B cell (primary cell): ENCODE measurements at regions not wholly inside any gene's neighbourhood (a gene's known extent, or its start where the extent isn't known, plus 50 kb on each side); places are given as distances from the start of the nearest gene placed in this dataset.

Experiments used
- ATAC-seq: fragments of 200-7000 bp; cut with Tn5 transposase; one replicate; pipeline ENCODE4 v1.10.0; 2021; ENCODE audit warnings: low read depth, mild to moderate bottlenecking, moderate number of reproducible peaks, moderate library complexity
- CTCF ChIA-PET: fragments of 350-600 bp; sonication (Branson Sonifier 250); formaldehyde crosslinking; loops from one replicate; lab custom pipeline; 2021; ENCODE audit warnings: antibody characterized with exemption, inconsistent platforms; lab: Charles Lee
- POLR2A ChIA-PET: fragments of 350-600 bp; sonication (Branson Sonifier 250); formaldehyde crosslinking; loops from one replicate; lab custom pipeline; 2021; ENCODE audit warnings: antibody characterized with exemption; lab: Charles Lee
- DNase-seq: peaks from one replicate; pipeline ENCODE4 v3.0.0; 2013
- H2AFZ ChIP-seq: 2 replicates; pipeline ENCODE4 v1.6.1; 2012; ENCODE audit warnings: mild to moderate bottlenecking, low read depth, low read length; ENCODE audit not compliant: insufficient read depth, poor library complexity, severe bottlenecking
- H3K27ac ChIP-seq, 2 donors: 1 replicate in 1 of 2; 2 replicates in 1 of 2; pipeline ENCODE4 v1.5.1; 2012 to 2013; ENCODE audit warnings: low read length in 2 of 2, mild to moderate bottlenecking in 2 of 2, moderate library complexity in 1 of 2
- H3K27me3 ChIP-seq, 4 experiments: fragments of 200-600 bp in 1 of 4; sonication (generic) in 1 of 4; replicated peaks in 1 of 4; 1 replicate in 2 of 4; 2 replicates in 2 of 4; pipeline versions ENCODE4 v1.6.1 to v1.7.0; 2013 to 2016; ENCODE audit warnings: low read length in 3 of 4, mild to moderate bottlenecking in 2 of 4, mixed read lengths in 1 of 4, moderate library complexity in 1 of 4; ENCODE audit not compliant: insufficient read depth in 4 of 4, control insufficient read depth in 3 of 4; ENCODE audit errors: control extremely low read depth in 1 of 4
- H3K36me3 ChIP-seq, 2 experiments: replicated peaks in 1 of 2; 1 replicate in 1 of 2; 2 replicates in 1 of 2; pipeline versions ENCODE4 v1.6.1 to v1.7.1; 2013; ENCODE audit warnings: low read length in 1 of 2; ENCODE audit not compliant: insufficient read depth in 2 of 2, control insufficient read depth in 1 of 2; ENCODE audit errors: control extremely low read depth in 1 of 2, extremely low read depth in 1 of 2
- H3K4me1 ChIP-seq, 2 donors: fragments of 200-600 bp in 1 of 2; sonication (generic) in 1 of 2; 1 replicate in 1 of 2; 2 replicates in 1 of 2; pipeline versions ENCODE4 v1.5.1 to v1.6.1; 2013 to 2017; ENCODE audit warnings: low read length in 2 of 2; ENCODE audit not compliant: control insufficient read depth in 2 of 2, insufficient read depth in 2 of 2
- H3K4me2 ChIP-seq: replicated peaks from 2 replicates; pipeline ENCODE3; 2012; ENCODE audit warnings: mild to moderate bottlenecking, low read depth, low read length; ENCODE audit not compliant: poor library complexity, severe bottlenecking
- H3K4me3 ChIP-seq, 5 experiments: fragments of 200-600 bp in 1 of 5; sonication (generic) in 1 of 5; 1 replicate in 3 of 5; 2 replicates in 2 of 5; pipeline versions ENCODE4 v1.5.1 to v1.7.0; 2011 to 2016; ENCODE audit warnings: low read length in 4 of 5, mild to moderate bottlenecking in 4 of 5, low read depth in 2 of 5, control low read depth in 1 of 5, moderate library complexity in 1 of 5; ENCODE audit not compliant: insufficient read depth in 1 of 5; ENCODE audit errors: control extremely low read depth in 1 of 5, extremely low read depth in 1 of 5
- H3K79me2 ChIP-seq: fragments of 200-600 bp; sonication (generic); one replicate; pipeline ENCODE4 v1.6.0; 2016; ENCODE audit warnings: low read length; ENCODE audit not compliant: control insufficient read depth, insufficient read depth
- H3K9ac ChIP-seq: fragments of 200-600 bp; sonication (generic); 2 replicates; pipeline ENCODE4 v1.6.1; 2017; ENCODE audit warnings: mild to moderate bottlenecking, low read length, moderate library complexity
- H3K9me3 ChIP-seq, 3 donors: one replicate each; pipeline versions ENCODE4 v1.6.1 to v1.7.1; 2013; ENCODE audit warnings: low read length in 2 of 3; ENCODE audit not compliant: control insufficient read depth in 2 of 3, insufficient read depth in 1 of 3; ENCODE audit errors: control extremely low read depth in 1 of 3
- H4K20me1 ChIP-seq: 2 replicates; pipeline ENCODE4 v1.6.0; 2012; ENCODE audit warnings: mild to moderate bottlenecking, low read length; ENCODE audit not compliant: insufficient read depth, control insufficient read depth, poor library complexity, severe bottlenecking
- H3K27ac Mint-ChIP-seq: one replicate; pipeline ENCODE4 v1.8.0; 2021; ENCODE audit warnings: mixed read lengths
- H3K27me3 Mint-ChIP-seq: one replicate; pipeline ENCODE4 v1.8.0; 2021; ENCODE audit warnings: mixed read lengths
- H3K4me1 Mint-ChIP-seq: one replicate; pipeline ENCODE4 v1.8.0; 2021; ENCODE audit warnings: mixed read lengths
- H3K4me3 Mint-ChIP-seq: one replicate; pipeline ENCODE4 v1.8.0; 2021; ENCODE audit warnings: mixed read lengths
- H3K9me3 Mint-ChIP-seq: one replicate; pipeline ENCODE4 v1.8.0; 2022; ENCODE audit warnings: mixed read lengths; ENCODE audit not compliant: insufficient read depth
- EZH2 ChIP-seq: IDR thresholded peaks from 2 replicates; pipeline ENCODE4 v1.6.1; 2012; ENCODE audit warnings: borderline replicate concordance, low read depth, mild to moderate bottlenecking, moderate library complexity, low read length; ENCODE audit not compliant: insufficient read depth, poor library complexity, severe bottlenecking
- WGBS: methylation state at CpG from one replicate; pipeline ENCODE4 v1.1.5; 2013; ENCODE audit warnings: missing lambda C conversion rate; ENCODE audit not compliant: insufficient coverage; 5-methylcytosine and 5-hydroxymethylcytosine counted together
- intact Hi-C: fragments of 100-400 bp; cut with micrococcal nuclease; formaldehyde crosslinking; loops from one replicate; pipeline ENCODE4 v1.10.0; 2022
- TF ChIP-seq, protein P1 (sequence below): fragments of 200-600 bp; IDR thresholded peaks from one replicate; pipeline ENCODE4 v1.8.0; 2022; ENCODE audit warnings: antibody characterized with exemption, mild to moderate bottlenecking

DNA sequence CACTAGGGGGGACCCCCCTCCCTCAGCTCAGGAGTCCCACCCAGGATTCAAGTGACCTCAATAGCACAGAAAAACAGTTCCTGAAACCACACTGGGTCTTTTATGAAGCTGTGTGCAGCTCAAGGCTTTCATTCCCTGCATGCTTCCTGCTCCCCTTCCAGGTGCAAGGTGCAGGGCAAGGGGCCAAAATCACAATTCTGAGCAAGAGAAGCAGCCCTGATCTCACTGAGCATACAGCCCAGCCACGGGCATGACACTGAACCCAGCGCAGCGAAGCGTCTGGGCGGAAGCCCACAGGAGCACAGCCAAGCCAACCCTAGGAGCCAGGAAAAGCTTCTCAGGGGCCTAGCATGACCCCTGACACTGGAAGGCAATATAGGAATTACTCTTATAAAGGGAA lies 62.9 kb downstream of the IRX2 start:
- Histone ChIP-seq H3K79me2 (no peaks in the 10 kb centered on the region), H4K20me1 (no peaks in the 10 kb centered on the region), H3K27me3 (no peaks in the 10 kb centered on the region), H3K27ac (no peak overlapping the region), H3K4me2 (no peak overlapping the region), H2AFZ (no peak overlapping the region), H3K4me1 (no peaks in the 10 kb centered on the region), H3K9me3 (peaks cover 0 to 29% (median 0%) of the 10 kb centered on the region in 3 donors), H3K4me3 (no peak overlapping the region), H3K36me3 (no peaks in the 10 kb centered on the region), H3K9ac (no peak overlapping the region)
- TF ChIP-seq, protein P1, sequence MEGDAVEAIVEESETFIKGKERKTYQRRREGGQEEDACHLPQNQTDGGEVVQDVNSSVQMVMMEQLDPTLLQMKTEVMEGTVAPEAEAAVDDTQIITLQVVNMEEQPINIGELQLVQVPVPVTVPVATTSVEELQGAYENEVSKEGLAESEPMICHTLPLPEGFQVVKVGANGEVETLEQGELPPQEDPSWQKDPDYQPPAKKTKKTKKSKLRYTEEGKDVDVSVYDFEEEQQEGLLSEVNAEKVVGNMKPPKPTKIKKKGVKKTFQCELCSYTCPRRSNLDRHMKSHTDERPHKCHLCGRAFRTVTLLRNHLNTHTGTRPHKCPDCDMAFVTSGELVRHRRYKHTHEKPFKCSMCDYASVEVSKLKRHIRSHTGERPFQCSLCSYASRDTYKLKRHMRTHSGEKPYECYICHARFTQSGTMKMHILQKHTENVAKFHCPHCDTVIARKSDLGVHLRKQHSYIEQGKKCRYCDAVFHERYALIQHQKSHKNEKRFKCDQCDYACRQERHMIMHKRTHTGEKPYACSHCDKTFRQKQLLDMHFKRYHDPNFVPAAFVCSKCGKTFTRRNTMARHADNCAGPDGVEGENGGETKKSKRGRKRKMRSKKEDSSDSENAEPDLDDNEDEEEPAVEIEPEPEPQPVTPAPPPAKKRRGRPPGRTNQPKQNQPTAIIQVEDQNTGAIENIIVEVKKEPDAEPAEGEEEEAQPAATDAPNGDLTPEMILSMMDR, result no peak
- TF ChIP-seq EZH2, result no peak
- POLR2A ChIA-PET, result no interaction called here
- intact Hi-C loops, result no loop called here
- ATAC-seq, result no peak
- Mint-ChIP-seq H3K9me3 (peaks cover 3% of the 10 kb centered on the region), H3K27ac (no peak overlapping the region), H3K4me3 (no peak overlapping the region), H3K4me1 (no peaks in the 10 kb centered on the region), H3K27me3 (no peaks in the 10 kb centered on the region)
- CTCF ChIA-PET, result no interaction called here
- 85% methylated on average over 4 of the region's 5 CpGs for WGBS
- no peak for DNase-seq

DNA sequence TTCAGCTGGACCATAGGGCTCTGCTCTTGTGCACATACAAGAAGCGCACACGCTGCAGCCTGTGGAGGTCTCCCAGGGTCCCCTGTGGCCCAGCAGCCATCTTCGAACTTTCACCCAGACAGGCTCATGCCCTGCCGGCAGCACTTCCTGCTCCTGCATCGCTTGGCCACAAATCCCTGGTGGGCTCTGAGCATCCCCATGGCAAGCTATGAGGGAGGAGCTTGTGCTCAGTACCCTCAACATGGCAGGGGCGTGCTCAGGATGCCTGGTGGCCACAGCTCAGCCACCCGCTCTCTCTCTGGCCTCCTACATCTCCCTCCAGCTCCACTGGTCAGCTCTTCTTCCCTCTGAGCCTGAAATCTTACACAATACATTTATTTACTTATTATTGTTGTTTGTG lies 63.7 kb downstream of the IRX2 start:
- intact Hi-C loops, result no loop called here
- H3K27me3 ChIP-seq, result no peaks in the 10 kb centered on the region

More for the DNA sequence above, 63.7 kb downstream of the IRX2 start:
- Mint-ChIP-seq H3K4me1 (no peaks in the 10 kb centered on the region), H3K4me3 (no peak overlapping the region), H3K27ac (no peak overlapping the region), H3K9me3 (peaks cover 3% of the 10 kb centered on the region), H3K27me3 (no peaks in the 10 kb centered on the region)
- H4K20me1 ChIP-seq, result no peaks in the 10 kb centered on the region
- H2AFZ ChIP-seq, result no peak overlapping the region
- H3K9me3 ChIP-seq, result peaks cover 0 to 29% (median 0%) of the 10 kb centered on the region in 3 donors
- no peak overlapping the region for H3K4me2 ChIP-seq
- H3K36me3 ChIP-seq, result no peaks in the 10 kb centered on the region
- ChIA-PET CTCF (no interaction called here), POLR2A (no interaction called here)
- H3K9ac ChIP-seq, result no peak overlapping the region
- no peaks in the 10 kb centered on the region for H3K79me2 ChIP-seq
- DNase-seq, result no peak
- no peak for ATAC-seq
- H3K4me1 ChIP-seq, result no peaks in the 10 kb centered on the region
- no peak overlapping the region for H3K27ac ChIP-seq
- TF ChIP-seq, protein P1, result no peak
- TF ChIP-seq EZH2, result no peak
- 57% methylated on average over 6 of the region's 7 CpGs for WGBS
- H3K4me3 ChIP-seq, result no peak overlapping the region
